ENCODE measurements at regions not wholly inside any gene's neighbourhood (a gene's known extent, or its start where the extent isn't known, plus 50 kb on each side); places are given as distances from the start of the nearest gene placed in this dataset.

DNA sequence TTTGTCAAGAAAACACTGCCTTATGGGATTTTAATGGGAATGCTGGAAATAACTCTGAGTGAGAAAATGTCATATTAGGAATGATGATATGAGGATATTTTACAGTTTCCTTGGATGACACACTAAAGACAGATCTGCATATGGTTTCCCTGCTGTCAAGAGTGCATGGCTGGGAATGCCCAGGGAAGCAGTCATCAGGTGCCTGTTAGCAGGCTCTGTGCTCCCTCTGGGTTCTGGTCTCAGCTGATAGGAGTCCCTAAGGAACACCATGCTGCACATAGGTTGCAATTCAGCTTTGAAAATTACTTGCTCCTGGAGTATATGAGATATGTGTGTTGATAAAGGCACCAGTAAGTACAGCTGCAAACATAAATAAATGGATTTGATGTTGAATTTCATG is 1064.6 kb downstream of the TUSC7 start:
- no peaks in the 10 kb centered on the region for H3K4me1 ChIP-seq
- no peak for DNase-seq
- H3K9me3 ChIP-seq: no peaks in the 10 kb centered on the region
- H3K27ac ChIP-seq: no peak overlapping the region
- intact Hi-C loops (cut with DNase I; ENCODE audit: low total_unique reads) (no loop called here), in situ Hi-C loops (cut with MboI; ENCODE audit: low sequenced_read_pairs in 4 of 4) (no loop called here)
- no peak for ATAC-seq
- no peaks in the 10 kb centered on the region for H3K27me3 ChIP-seq
- TF ChIP-seq POLR2A (IDR thresholded peaks at IDR 0.05): no peak
- TF ChIP-seq, protein P1, sequence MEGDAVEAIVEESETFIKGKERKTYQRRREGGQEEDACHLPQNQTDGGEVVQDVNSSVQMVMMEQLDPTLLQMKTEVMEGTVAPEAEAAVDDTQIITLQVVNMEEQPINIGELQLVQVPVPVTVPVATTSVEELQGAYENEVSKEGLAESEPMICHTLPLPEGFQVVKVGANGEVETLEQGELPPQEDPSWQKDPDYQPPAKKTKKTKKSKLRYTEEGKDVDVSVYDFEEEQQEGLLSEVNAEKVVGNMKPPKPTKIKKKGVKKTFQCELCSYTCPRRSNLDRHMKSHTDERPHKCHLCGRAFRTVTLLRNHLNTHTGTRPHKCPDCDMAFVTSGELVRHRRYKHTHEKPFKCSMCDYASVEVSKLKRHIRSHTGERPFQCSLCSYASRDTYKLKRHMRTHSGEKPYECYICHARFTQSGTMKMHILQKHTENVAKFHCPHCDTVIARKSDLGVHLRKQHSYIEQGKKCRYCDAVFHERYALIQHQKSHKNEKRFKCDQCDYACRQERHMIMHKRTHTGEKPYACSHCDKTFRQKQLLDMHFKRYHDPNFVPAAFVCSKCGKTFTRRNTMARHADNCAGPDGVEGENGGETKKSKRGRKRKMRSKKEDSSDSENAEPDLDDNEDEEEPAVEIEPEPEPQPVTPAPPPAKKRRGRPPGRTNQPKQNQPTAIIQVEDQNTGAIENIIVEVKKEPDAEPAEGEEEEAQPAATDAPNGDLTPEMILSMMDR (IDR thresholded peaks at IDR 0.05 in 4 of 5, conservative IDR thresholded peaks at IDR 0.05 in 1 of 5): no peak
- H3K4me3 ChIP-seq: no peak overlapping the region
- H3K36me3 ChIP-seq: no peaks in the 10 kb centered on the region

DNA sequence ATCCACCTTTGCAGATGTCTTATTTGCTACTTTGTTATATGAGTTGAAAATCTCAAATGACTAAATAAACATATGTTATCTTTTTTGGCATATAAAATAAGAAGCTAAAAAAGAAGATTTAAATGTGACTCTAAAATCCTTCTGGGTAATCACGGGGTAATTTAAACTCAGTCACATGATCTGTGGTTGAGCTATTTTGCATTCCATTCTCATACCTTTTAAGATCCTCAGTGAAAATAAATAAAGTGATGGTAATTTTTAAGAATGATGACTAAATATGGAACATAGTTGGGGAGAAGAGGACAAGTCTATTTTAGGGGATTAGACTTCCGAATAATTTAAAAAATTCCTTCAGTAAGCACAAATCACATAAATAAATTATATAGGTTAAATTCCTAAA is 1076.8 kb downstream of the TUSC7 start:
- no peak overlapping the region for H3K27ac ChIP-seq
- no peak for DNase-seq
- no peak overlapping the region for H3K4me3 ChIP-seq
- intact Hi-C loops (cut with DNase I; ENCODE audit: low total_unique reads): no loop called here
- no peak for TF ChIP-seq POLR2A (IDR thresholded peaks at IDR 0.05)
- TF ChIP-seq, protein P1 (IDR thresholded peaks at IDR 0.05 in 4 of 5, conservative IDR thresholded peaks at IDR 0.05 in 1 of 5): no peak
- ATAC-seq: no peak
- H3K4me1 ChIP-seq: no peaks in the 10 kb centered on the region
- no peaks in the 10 kb centered on the region for H3K27me3 ChIP-seq
- H3K9me3 ChIP-seq: no peaks in the 10 kb centered on the region
- in situ Hi-C loops (cut with MboI; ENCODE audit: low sequenced_read_pairs in 4 of 4): no loop called here
- no peaks in the 10 kb centered on the region for H3K36me3 ChIP-seq

DNA sequence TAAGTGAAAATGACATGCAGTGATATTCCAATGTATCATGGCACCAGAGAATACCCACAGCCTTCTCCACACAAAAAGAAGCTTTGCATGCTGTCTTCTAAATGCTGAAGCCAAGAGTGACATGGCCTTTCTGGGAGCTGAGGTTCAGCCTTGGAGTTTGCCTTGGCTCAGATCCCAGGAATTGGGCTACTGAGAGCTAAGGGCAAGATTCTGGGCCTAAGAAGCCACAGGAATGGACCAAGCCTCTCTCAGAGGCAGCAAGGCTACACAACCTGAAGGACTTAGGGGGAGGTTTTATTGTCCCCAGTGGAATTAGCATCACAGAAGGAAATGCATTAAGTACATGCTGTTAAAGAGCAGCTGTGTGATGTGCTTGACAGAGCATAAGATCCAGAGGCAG is 1078.5 kb downstream of the TUSC7 start:
- no peak for ATAC-seq
- Histone ChIP-seq H3K9me3 (no peaks in the 10 kb centered on the region), H3K4me1 (no peaks in the 10 kb centered on the region), H3K4me3 (no peak overlapping the region), H3K27me3 (no peaks in the 10 kb centered on the region), H3K36me3 (no peaks in the 10 kb centered on the region), H3K27ac (no peak overlapping the region)
- TF ChIP-seq, protein P1 (IDR thresholded peaks at IDR 0.05 in 4 of 5, conservative IDR thresholded peaks at IDR 0.05 in 1 of 5): no peak
- TF ChIP-seq POLR2A (IDR thresholded peaks at IDR 0.05): no peak
- in situ Hi-C loops (cut with MboI; ENCODE audit: low sequenced_read_pairs in 4 of 4): no loop called here
- DNase-seq: no peak
- intact Hi-C loops (cut with DNase I; ENCODE audit: low total_unique reads): no loop called here

DNA sequence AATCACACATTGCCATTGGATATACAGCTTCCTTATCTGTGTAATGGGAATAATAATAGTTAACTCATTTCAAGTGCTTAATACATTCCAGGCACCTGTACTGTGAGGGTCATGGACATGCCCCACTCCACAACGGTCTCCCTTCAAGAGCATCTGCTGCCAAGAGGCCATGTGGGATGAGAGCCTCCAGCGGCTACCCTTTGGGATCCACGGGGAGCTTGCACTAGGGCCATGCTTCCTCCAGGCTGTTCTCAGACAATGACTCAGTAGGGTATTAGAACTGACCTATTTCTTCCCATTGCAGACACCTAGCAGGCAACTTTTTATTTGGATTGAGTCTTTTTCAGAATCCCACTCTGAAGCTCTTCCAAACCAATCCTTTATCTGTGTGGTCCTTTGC is 1078.9 kb downstream of the TUSC7 start:
- in situ Hi-C loops (cut with MboI; ENCODE audit: low sequenced_read_pairs in 4 of 4) (no loop called here), intact Hi-C loops (cut with DNase I; ENCODE audit: low total_unique reads) (no loop called here)
- H3K9me3 ChIP-seq: no peaks in the 10 kb centered on the region
- DNase-seq (no peak), ATAC-seq (no peak)
- H3K27ac ChIP-seq: no peak overlapping the region
- H3K4me1 ChIP-seq: no peaks in the 10 kb centered on the region
- TF ChIP-seq, protein P1 (IDR thresholded peaks at IDR 0.05 in 4 of 5, conservative IDR thresholded peaks at IDR 0.05 in 1 of 5): no peak
- TF ChIP-seq POLR2A (IDR thresholded peaks at IDR 0.05): no peak
- no peaks in the 10 kb centered on the region for H3K27me3 ChIP-seq
- H3K4me3 ChIP-seq: no peak overlapping the region
- no peaks in the 10 kb centered on the region for H3K36me3 ChIP-seq

DNA sequence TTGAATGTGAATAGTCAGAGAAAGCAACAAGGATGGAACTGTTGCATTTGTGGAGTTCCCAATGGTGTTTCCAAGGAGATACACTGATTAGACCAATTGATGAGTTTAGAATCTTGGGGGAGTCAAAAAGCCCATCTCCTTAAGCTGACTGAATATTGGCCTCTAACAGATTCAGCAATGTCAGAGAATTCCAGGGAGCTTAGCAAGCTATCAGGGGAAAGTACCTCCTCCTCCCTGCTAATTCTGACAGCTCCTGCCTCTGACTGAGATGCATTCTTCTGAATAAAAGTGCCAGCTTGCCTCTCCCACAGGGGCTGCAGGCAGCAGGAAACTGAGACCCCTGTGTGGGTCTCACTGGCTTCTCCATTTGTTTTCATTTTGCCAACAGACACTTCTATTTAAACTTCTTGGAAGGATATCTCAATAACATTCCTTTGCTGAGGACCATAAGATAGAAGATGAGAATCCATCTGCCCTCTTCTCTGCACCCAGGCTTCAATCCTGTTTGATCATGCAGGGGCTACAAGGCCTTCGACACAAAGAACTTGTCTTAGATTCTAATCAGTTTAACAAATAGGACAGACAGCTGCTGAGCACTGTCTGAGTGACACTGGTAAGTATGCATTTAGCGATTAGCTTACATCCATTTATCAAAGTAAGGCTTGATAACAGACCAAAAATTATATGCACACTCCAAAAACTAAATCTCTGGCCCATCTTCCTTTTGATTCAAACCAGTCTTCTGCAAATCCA is 1080.8 kb downstream of the TUSC7 start:
- H3K27me3 ChIP-seq: no peaks in the 10 kb centered on the region
- DNase-seq: no peak
- no peak overlapping the region for H3K4me3 ChIP-seq
- in situ Hi-C loops (cut with MboI; ENCODE audit: low sequenced_read_pairs in 4 of 4) (no loop called here), intact Hi-C loops (cut with DNase I; ENCODE audit: low total_unique reads) (no loop called here)
- no peaks in the 10 kb centered on the region for H3K9me3 ChIP-seq
- no peak for ATAC-seq
- H3K27ac ChIP-seq: no peak overlapping the region
- no peaks in the 10 kb centered on the region for H3K4me1 ChIP-seq
- no peak for TF ChIP-seq POLR2A (IDR thresholded peaks at IDR 0.05)
- TF ChIP-seq, protein P1 (IDR thresholded peaks at IDR 0.05 in 4 of 5, conservative IDR thresholded peaks at IDR 0.05 in 1 of 5): no peak
- H3K36me3 ChIP-seq: no peaks in the 10 kb centered on the region

All from gastrocnemius medialis (tissue), 4 donors.